HEK293T (cell line): ENCODE measurements at regions not wholly inside any gene's neighbourhood (a gene's known extent, or its start where the extent isn't known, plus 50 kb on each side); places are given as distances from the start of the nearest gene placed in this dataset.

Experiments
- CTCF ChIA-PET: fragments of 350-600 bp; formaldehyde crosslinking; extraction: SDS; loops from one replicate; lab custom pipeline; 2021; ENCODE audit warnings: antibody characterized with exemption, inconsistent platforms; lab: Yijun Ruan, JAX
- POLR2A ChIA-PET: fragments of 350-600 bp; formaldehyde crosslinking; extraction: SDS; loops from one replicate; lab custom pipeline; 2020; ENCODE audit warnings: antibody characterized with exemption, inconsistent platforms; lab: Yijun Ruan, JAX
- DNase-seq: peaks from one replicate; pipeline ENCODE4 v3.0.0; 2012; ENCODE audit warnings: mixed read lengths; ENCODE audit errors: extremely low spot score
- ARNT ChIP-seq: fragments of 450-650 bp; IDR thresholded peaks from 2 replicates; pipeline ENCODE4 v1.6.1; 2017; ENCODE audit warnings: mild to moderate bottlenecking
- BHLHE40 ChIP-seq: fragments of 450-650 bp; IDR thresholded peaks from 2 replicates; pipeline ENCODE4 v1.6.1; 2016; ENCODE audit warnings: mild to moderate bottlenecking, moderate library complexity, borderline replicate concordance
- CTBP1 ChIP-seq: fragments of 450-650 bp; IDR thresholded peaks from 2 replicates; pipeline ENCODE4 v1.6.1; 2016; ENCODE audit warnings: borderline replicate concordance
- ELF4 ChIP-seq: fragments of 450-650 bp; IDR thresholded peaks from 2 replicates; pipeline ENCODE4 v1.6.1; 2017; ENCODE audit warnings: antibody characterized with exemption
- FOXA1 ChIP-seq: fragments of 450-650 bp; IDR thresholded peaks from 2 replicates; pipeline ENCODE4 v1.6.1; 2016; ENCODE audit warnings: mild to moderate bottlenecking
- FOXK2 ChIP-seq: fragments of 450-650 bp; IDR thresholded peaks from 2 replicates; pipeline ENCODE4 v1.6.1; 2016; ENCODE audit warnings: mild to moderate bottlenecking
- FOXM1 ChIP-seq: fragments of 450-650 bp; IDR thresholded peaks from 2 replicates; pipeline ENCODE4 v1.6.1; 2017; ENCODE audit warnings: mild to moderate bottlenecking, borderline replicate concordance
- HDGF ChIP-seq: fragments of 450-650 bp; IDR thresholded peaks from 2 replicates; pipeline ENCODE4 v1.6.1; 2017; ENCODE audit warnings: antibody characterized with exemption, borderline replicate concordance
- L3MBTL2 ChIP-seq: fragments of 450-650 bp; conservative IDR thresholded peaks from 2 replicates; pipeline ENCODE4 v1.6.1; 2016; ENCODE audit warnings: mild to moderate bottlenecking
- LEF1 ChIP-seq: fragments of 450-650 bp; IDR thresholded peaks from 2 replicates; pipeline ENCODE4 v1.6.1; 2017; ENCODE audit warnings: mild to moderate bottlenecking, borderline replicate concordance
- NFRKB ChIP-seq: fragments of 450-650 bp; IDR thresholded peaks from 2 replicates; pipeline ENCODE4 v1.6.1; 2016; ENCODE audit warnings: mild to moderate bottlenecking, moderate library complexity
- SP1 ChIP-seq: fragments of 450-650 bp; IDR thresholded peaks from 2 replicates; pipeline ENCODE4 v1.6.1; 2017
- SUZ12 ChIP-seq: fragments of 450-650 bp; IDR thresholded peaks from 2 replicates; pipeline ENCODE4 v1.6.1; 2016; ENCODE audit warnings: mild to moderate bottlenecking
- TARDBP ChIP-seq: fragments of 450-650 bp; IDR thresholded peaks from 2 replicates; pipeline ENCODE4 v1.6.1; 2016
- ZNF384 ChIP-seq: fragments of 450-650 bp; IDR thresholded peaks from 2 replicates; pipeline ENCODE4 v1.6.1; 2016
- TF ChIP-seq, protein P1 (sequence below): fragments of 450-650 bp; IDR thresholded peaks from 2 replicates; pipeline ENCODE4 v1.6.1; 2016

DNA sequence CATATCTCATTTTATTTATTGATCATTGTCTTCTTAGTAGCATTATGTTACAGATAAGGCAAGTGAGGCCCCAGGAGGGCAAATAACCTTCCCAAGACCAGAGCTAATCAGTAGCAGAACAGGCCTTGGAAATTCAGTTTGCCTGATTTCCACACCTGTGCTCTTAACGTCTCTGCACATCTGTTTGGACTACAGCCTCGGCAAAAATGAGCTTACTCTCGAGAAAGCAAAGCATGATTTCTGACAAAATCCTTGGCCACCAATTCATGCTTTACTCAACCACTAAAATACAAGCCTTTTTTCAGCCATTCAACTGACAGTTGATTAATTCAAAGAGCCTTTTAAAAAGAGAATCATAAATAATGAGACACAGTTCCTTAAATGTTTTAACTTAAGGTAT, 309.3 kb upstream of the HTR2A start:
- ChIA-PET POLR2A (no interaction called here), CTCF (no interaction called here)
- TF ChIP-seq BHLHE40: no peak
- TF ChIP-seq LEF1: no peak
- TF ChIP-seq FOXK2: no peak
- no peak for TF ChIP-seq L3MBTL2
- TF ChIP-seq SP1: no peak
- TF ChIP-seq, protein P1, sequence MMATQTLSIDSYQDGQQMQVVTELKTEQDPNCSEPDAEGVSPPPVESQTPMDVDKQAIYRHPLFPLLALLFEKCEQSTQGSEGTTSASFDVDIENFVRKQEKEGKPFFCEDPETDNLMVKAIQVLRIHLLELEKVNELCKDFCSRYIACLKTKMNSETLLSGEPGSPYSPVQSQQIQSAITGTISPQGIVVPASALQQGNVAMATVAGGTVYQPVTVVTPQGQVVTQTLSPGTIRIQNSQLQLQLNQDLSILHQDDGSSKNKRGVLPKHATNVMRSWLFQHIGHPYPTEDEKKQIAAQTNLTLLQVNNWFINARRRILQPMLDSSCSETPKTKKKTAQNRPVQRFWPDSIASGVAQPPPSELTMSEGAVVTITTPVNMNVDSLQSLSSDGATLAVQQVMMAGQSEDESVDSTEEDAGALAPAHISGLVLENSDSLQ: no peak
- no peak for TF ChIP-seq HDGF
- no peak for TF ChIP-seq FOXA1
- TF ChIP-seq SUZ12: no peak
- TF ChIP-seq ARNT: no peak
- TF ChIP-seq TARDBP: no peak
- no peak for TF ChIP-seq ZNF384
- no peak for TF ChIP-seq NFRKB
- TF ChIP-seq ELF4: no peak
- no peak for TF ChIP-seq CTBP1
- no peak for TF ChIP-seq FOXM1
- DNase-seq: no peak

DNA sequence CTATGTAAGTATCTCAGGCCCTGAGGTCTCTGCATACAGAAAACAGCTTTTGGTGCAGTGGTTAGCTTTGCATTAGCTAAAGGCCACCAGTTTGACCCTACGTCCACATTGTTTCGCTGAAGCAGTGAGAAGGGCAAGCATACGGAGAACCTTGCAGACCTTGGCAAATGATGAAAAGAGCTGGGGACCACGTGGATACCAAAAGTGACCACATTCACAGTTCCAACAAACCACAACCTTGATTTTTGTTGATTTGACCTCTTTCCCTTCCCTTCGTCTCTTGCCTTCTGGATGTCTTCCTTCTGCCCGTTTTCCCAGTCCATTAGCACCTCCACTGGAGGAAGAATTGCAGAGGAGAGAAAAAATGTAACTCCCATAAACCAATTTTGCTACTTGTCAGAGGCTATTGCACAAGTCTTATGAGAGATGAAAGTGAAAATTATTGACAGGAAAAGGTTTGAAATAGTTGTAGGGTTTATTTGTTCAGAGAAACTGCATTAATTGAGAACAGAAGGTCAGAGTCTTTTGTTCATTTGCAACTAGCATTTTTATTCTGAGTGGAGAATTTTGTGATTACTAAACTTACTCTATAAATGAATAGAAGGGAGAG, 293.9 kb upstream of the HTR2A start:
- CTCF ChIA-PET: interaction anchor here (0.7 kb wide), 1 partner anchor 82 kb away, joined by 3 read pairs; no protein-coding TSS in a partner anchor
- TF ChIP-seq TARDBP (no peak), SP1 (no peak), FOXM1 (no peak), CTBP1 (no peak), ZNF384 (no peak), FOXK2 (no peak), LEF1 (no peak), BHLHE40 (no peak), SUZ12 (no peak), FOXA1 (no peak)
- TF ChIP-seq, protein P1: no peak
- DNase-seq: no peak
- POLR2A ChIA-PET: no interaction called here

DNA sequence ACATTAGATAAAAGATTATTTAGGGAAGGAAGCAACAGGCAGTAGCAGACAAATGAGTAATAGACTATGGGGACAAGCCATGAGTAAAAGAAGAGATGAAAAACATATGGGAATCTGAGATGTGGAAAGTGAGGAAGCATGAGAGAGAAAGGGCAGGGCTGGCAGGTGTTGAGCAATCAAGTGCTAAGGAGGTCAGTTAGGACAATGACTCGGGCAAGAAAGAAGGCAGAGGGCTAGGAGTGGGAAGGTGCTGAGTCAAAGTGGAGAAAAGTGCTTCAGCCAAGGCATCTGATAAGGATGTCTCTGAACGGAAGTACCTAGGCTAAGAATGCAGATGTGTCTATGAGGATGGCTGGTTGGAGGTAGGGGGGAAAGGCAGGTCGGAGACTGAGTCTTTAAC, 291.9 kb upstream of the HTR2A start:
- DNase-seq: no peak
- no peak for TF ChIP-seq NFRKB
- TF ChIP-seq, protein P1: no peak
- no peak for TF ChIP-seq CTBP1
- no peak for TF ChIP-seq FOXM1
- TF ChIP-seq ZNF384: no peak
- TF ChIP-seq FOXK2: no peak
- TF ChIP-seq SP1: no peak
- no peak for TF ChIP-seq TARDBP
- no peak for TF ChIP-seq SUZ12
- no peak for TF ChIP-seq L3MBTL2
- TF ChIP-seq LEF1: no peak
- no peak for TF ChIP-seq ARNT
- no peak for TF ChIP-seq HDGF
- no peak for TF ChIP-seq ELF4
- TF ChIP-seq BHLHE40: no peak
- no peak for TF ChIP-seq FOXA1
- POLR2A ChIA-PET: no interaction called here
- CTCF ChIA-PET: no interaction called here

DNA sequence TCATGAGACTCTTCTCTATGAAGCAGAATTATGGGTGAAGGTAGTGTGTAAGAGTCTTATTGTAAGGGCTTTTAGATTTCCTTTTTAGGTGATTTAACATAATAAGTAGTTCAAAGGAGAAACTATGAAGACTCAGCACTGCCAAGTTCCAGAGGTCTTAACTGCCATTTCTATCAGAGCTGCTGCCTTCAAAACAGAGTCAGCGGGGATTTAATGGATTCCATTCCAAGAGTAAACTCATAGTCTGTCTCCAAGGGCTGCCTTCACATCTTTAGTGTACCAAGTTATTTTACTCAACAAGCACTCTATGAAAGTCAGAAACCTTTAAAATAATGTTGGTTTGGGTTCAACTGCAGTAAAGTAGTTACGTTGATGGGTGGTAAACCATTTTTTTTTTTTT, 289.6 kb upstream of the HTR2A start:
- DNase-seq: no peak
- no peak for TF ChIP-seq ELF4
- TF ChIP-seq NFRKB: no peak
- TF ChIP-seq, protein P1: no peak
- POLR2A ChIA-PET: no interaction called here
- CTCF ChIA-PET: no interaction called here

DNA sequence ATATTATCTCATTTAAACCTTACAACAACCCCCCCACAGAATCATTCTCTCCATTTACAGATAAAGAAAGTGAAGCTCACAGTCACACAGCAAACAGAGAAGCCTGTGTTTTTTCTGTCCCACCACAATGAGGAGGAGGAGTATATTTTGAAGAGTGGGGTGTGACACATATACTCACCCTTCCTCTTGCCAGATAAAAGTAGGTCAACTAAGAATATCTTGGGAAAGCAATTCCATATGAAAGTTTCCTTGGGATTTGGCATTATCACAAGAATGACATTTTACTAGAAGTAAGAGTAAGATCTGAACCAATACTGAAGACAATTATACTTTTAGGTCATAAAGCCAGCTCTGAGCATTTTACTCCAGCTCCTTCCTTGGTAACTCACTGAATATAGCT, 287.5 kb upstream of the HTR2A start:
- POLR2A ChIA-PET: no interaction called here
- CTCF ChIA-PET: no interaction called here
- DNase-seq: no peak
- TF ChIP-seq ZNF384: no peak
- no peak for TF ChIP-seq ARNT
- no peak for TF ChIP-seq ELF4
- TF ChIP-seq HDGF: no peak
- TF ChIP-seq TARDBP: no peak
- no peak for TF ChIP-seq SUZ12
- no peak for TF ChIP-seq L3MBTL2
- no peak for TF ChIP-seq LEF1

DNA sequence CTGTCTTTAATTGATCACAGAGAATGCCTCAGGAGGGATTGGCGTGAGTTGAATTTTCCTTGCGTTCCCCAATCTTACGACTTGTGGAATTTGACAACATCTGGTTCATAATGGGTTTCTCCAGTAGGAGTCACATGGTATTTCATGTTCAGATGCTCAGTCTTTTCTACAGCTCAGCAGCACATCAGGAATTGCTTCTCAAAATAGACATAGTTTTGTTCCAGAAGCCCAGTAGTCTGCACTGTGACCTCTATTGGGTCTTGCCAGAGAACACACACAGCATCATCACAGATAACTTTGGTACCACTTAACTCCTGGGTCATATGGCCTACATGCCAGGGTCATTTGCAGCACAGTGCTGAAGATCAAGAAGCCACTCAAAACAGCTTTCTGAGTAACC, 282.5 kb upstream of the HTR2A start:
- TF ChIP-seq HDGF: no peak
- no peak for DNase-seq
- ChIA-PET POLR2A (no interaction called here), CTCF (no interaction called here)
